ENCODE measurements at regions not wholly inside any gene's neighbourhood (a gene's known extent, or its start where the extent isn't known, plus 50 kb on each side); places are given as distances from the start of the nearest gene placed in this dataset.

DNA sequence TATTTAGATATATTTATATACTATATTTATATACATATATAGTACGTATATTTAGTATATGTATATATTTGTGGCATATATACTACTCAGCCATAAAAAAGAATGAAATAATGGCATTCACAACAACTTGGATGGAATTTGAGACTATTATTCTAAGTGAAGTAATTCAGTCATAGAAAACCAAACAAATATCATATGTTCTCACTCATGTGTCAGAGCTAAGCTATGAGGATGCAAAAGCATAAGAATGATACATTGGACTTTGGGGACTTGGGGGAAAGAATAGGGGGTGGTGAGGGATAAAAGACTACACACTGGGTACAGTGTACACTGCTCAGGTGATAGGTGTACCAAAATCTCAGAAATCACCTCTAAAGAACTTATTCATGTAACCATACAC is 1015.7 kb downstream of the EFNB2 start:
- no peak overlapping the region for H3K27ac ChIP-seq
- H3K4me3 ChIP-seq = no peak overlapping the region
- H3K4me1 ChIP-seq (replicated peaks in 1 of 2) = no peaks in the 10 kb centered on the region
- no peak for DNase-seq
- no peaks in the 10 kb centered on the region for H3K9me3 ChIP-seq (replicated peaks in 1 of 3)
- 0 to 87% (median 48%) methylated on average over 1 of the region's 1 CpG for WGBS, 4 donors
- TF ChIP-seq, protein P1, sequence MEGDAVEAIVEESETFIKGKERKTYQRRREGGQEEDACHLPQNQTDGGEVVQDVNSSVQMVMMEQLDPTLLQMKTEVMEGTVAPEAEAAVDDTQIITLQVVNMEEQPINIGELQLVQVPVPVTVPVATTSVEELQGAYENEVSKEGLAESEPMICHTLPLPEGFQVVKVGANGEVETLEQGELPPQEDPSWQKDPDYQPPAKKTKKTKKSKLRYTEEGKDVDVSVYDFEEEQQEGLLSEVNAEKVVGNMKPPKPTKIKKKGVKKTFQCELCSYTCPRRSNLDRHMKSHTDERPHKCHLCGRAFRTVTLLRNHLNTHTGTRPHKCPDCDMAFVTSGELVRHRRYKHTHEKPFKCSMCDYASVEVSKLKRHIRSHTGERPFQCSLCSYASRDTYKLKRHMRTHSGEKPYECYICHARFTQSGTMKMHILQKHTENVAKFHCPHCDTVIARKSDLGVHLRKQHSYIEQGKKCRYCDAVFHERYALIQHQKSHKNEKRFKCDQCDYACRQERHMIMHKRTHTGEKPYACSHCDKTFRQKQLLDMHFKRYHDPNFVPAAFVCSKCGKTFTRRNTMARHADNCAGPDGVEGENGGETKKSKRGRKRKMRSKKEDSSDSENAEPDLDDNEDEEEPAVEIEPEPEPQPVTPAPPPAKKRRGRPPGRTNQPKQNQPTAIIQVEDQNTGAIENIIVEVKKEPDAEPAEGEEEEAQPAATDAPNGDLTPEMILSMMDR (IDR thresholded peaks at IDR 0.05) = no peak
- no peak for TF ChIP-seq POLR2A (IDR thresholded peaks at IDR 0.05)
- H3K36me3 ChIP-seq (replicated peaks in 1 of 2) = no peaks in the 10 kb centered on the region
- no peaks in the 10 kb centered on the region for H3K27me3 ChIP-seq
- intact Hi-C loops (cut with DNase I) = no loop called here

DNA sequence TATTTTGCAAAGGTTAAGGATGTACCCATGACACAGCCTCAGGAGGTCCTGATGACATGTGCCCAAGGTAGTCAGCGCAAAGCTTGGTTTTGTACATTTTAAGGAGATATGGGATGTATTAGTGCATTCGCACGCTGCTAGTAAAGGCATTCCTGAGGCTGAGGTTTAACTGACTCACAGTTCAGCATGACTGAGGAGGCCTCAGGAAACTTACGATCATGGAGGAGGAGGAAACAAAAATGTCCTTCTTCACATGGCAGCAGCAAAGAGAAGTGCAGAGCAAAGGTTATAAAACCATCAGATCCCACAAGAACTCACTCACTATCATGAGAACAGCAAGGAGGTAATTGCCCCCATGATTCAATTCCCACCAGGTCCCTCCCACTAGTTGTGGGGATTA is 1017.4 kb downstream of the EFNB2 start:
- WGBS, 4 donors = 93 to 95% (median 94%) methylated on average over 4 of the region's 4 CpGs

DNA sequence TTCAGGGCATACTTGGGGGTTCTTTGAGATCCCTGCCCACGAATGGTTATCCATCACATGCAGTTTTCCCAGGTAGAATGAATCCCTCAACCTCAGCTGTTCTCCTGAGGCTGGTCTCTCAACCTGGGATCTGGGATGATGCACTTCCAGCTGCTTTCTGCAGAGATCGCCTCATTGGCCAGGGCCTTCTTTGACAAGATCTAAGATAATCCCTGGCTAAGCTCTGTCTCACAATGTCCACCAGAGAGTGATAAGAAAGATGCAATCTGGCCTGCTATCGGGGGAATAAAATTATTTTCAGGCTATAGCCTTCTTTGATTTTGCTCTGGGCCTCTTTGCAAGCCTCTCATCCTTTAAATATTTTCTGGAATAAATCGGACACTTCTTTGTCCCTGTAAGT is 1021.1 kb downstream of the EFNB2 start:
- DNase-seq = no peak
- Histone ChIP-seq H3K36me3 (replicated peaks in 1 of 2) (no peaks in the 10 kb centered on the region), H3K27ac (no peak overlapping the region), H3K27me3 (no peaks in the 10 kb centered on the region), H3K4me3 (no peak overlapping the region), H3K9me3 (replicated peaks in 1 of 3) (no peaks in the 10 kb centered on the region), H3K4me1 (replicated peaks in 1 of 2) (no peaks in the 10 kb centered on the region)
- TF ChIP-seq, protein P1 (IDR thresholded peaks at IDR 0.05) = no peak
- no peak for TF ChIP-seq POLR2A (IDR thresholded peaks at IDR 0.05)
- WGBS, 4 donors = 78 to 84% (median 82%) methylated on average over 4 of the region's 4 CpGs
- intact Hi-C loops (cut with DNase I) = no loop called here

More for the DNA sequence above, 1017.4 kb downstream of the EFNB2 start:
- TF ChIP-seq, protein P1 (IDR thresholded peaks at IDR 0.05) = no peak
- no peaks in the 10 kb centered on the region for H3K36me3 ChIP-seq (replicated peaks in 1 of 2)
- H3K4me1 ChIP-seq (replicated peaks in 1 of 2) = no peaks in the 10 kb centered on the region
- intact Hi-C loops (cut with DNase I) = no loop called here
- DNase-seq = no peak
- no peaks in the 10 kb centered on the region for H3K27me3 ChIP-seq
- H3K9me3 ChIP-seq (replicated peaks in 1 of 3) = no peaks in the 10 kb centered on the region
- H3K4me3 ChIP-seq = no peak overlapping the region
- no peak overlapping the region for H3K27ac ChIP-seq

DNA sequence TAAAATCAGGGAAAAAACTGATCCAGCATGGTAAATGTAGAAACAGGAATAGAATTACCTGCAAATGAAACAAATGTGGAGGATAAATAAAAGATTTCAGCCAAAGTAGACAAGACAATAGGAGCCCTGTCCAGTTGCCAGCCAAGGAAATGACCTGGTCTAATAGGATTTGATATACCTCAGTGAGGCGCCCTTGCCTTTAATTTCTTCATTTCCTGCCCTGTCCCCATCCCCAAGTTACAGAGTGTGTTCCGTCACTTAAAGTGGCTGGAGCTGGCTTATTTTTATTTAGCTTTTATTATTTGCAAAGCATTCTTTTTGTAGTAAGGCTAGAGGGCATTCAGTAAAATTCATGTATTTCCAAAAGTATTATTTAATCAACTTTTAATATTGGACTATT is 1022.0 kb downstream of the EFNB2 start:
- intact Hi-C loops (cut with DNase I) = no loop called here
- Histone ChIP-seq H3K36me3 (replicated peaks in 1 of 2) (no peaks in the 10 kb centered on the region), H3K4me1 (replicated peaks in 1 of 2) (no peaks in the 10 kb centered on the region), H3K9me3 (replicated peaks in 1 of 3) (no peaks in the 10 kb centered on the region), H3K27ac (no peak overlapping the region), H3K4me3 (no peak overlapping the region), H3K27me3 (no peaks in the 10 kb centered on the region)
- no peak for DNase-seq
- WGBS, 4 donors = 77 to 83% (median 80%) methylated on average over 2 of the region's 2 CpGs
- TF ChIP-seq, protein P1 (IDR thresholded peaks at IDR 0.05) = no peak
- TF ChIP-seq POLR2A (IDR thresholded peaks at IDR 0.05) = no peak
